H9 (cell line): ENCODE measurements at regions not wholly inside any gene's neighbourhood (a gene's known extent, or its start where the extent isn't known, plus 50 kb on each side); places are given as distances from the start of the nearest gene placed in this dataset.
A peak's percentile ranks its signal among the peaks of the same experiment; 100 is the strongest.

ENCODE experiments used
- DNase-seq: peaks from one replicate; pipeline ENCODE4 v3.0.0-alpha.2; 2017
- H2AFZ ChIP-seq: one replicate; pipeline ENCODE4 v1.6.1; 2013; ENCODE audit warnings: mild to moderate bottlenecking, low read length, control low read depth, moderate library complexity
- H2AK5ac ChIP-seq: 2 replicates; pipeline ENCODE4 v1.6.1; 2013; ENCODE audit warnings: low read length, control low read depth, mixed read lengths; ENCODE audit not compliant: insufficient read length
- H2BK120ac ChIP-seq: one replicate; pipeline ENCODE4 v1.6.1; 2013; ENCODE audit warnings: low read depth, mild to moderate bottlenecking, low read length, control low read depth, inconsistent platforms; ENCODE audit not compliant: poor library complexity, severe bottlenecking
- H2BK12ac ChIP-seq: 2 replicates; pipeline ENCODE4 v1.6.1; 2013; ENCODE audit warnings: low read length, control low read depth, mixed read lengths, low read depth; ENCODE audit not compliant: insufficient read length
- H2BK15ac ChIP-seq: 2 replicates; pipeline ENCODE4 v1.6.1; 2013; ENCODE audit warnings: low read depth, low read length, control low read depth
- H2BK20ac ChIP-seq: one replicate; pipeline ENCODE4 v1.6.1; 2013; ENCODE audit warnings: low read depth, mild to moderate bottlenecking, low read length, control low read depth, inconsistent platforms; ENCODE audit not compliant: poor library complexity, severe bottlenecking
- H2BK5ac ChIP-seq: 2 replicates; pipeline ENCODE4 v1.6.1; 2013; ENCODE audit warnings: low read length, control low read depth, mixed read lengths; ENCODE audit not compliant: insufficient read length
- H3K14ac ChIP-seq: 2 replicates; pipeline ENCODE4 v1.6.1; 2013; ENCODE audit warnings: low read length, control low read depth; ENCODE audit not compliant: insufficient read depth
- H3K18ac ChIP-seq: 2 replicates; pipeline ENCODE4 v1.6.1; 2013; ENCODE audit warnings: low read depth, mild to moderate bottlenecking, mixed read lengths, low read length, control low read depth; ENCODE audit not compliant: insufficient read length
- H3K23ac ChIP-seq: 2 replicates; pipeline ENCODE4 v1.6.1; 2013; ENCODE audit warnings: low read length, control low read depth, mixed read lengths, low read depth; ENCODE audit not compliant: insufficient read length
- H3K23me2 ChIP-seq: 2 replicates; pipeline ENCODE4 v1.6.1; 2013; ENCODE audit warnings: low read depth, mild to moderate bottlenecking, mixed read lengths, low read length, control low read depth; ENCODE audit not compliant: insufficient read length, poor library complexity, severe bottlenecking
- H3K27ac ChIP-seq: 2 replicates; pipeline ENCODE4 v1.5.1; 2013; ENCODE audit warnings: low read length, control low read depth, mixed read lengths, low read depth; ENCODE audit not compliant: insufficient read length
- H3K27me3 ChIP-seq: 2 replicates; pipeline ENCODE4 v1.6.1; 2013; ENCODE audit warnings: low read length, control low read depth, inconsistent platforms; ENCODE audit not compliant: insufficient read depth
- H3K4ac ChIP-seq: 2 replicates; pipeline ENCODE4 v1.6.1; 2013; ENCODE audit warnings: low read depth, mild to moderate bottlenecking, control low read depth, inconsistent platforms, low read length, moderate library complexity
- H3K4me1 ChIP-seq: 2 replicates; pipeline ENCODE4 v1.6.1; 2013; ENCODE audit warnings: low read length, control low read depth, inconsistent platforms; ENCODE audit not compliant: insufficient read depth
- H3K4me2 ChIP-seq: 2 replicates; pipeline ENCODE4 v1.6.1; 2013; ENCODE audit warnings: low read length, control low read depth, mixed read lengths; ENCODE audit not compliant: insufficient read length, insufficient read depth
- H3K56ac ChIP-seq: 2 replicates; pipeline ENCODE4 v1.6.1; 2013; ENCODE audit warnings: low read depth, mild to moderate bottlenecking, mixed read lengths, low read length, control low read depth; ENCODE audit not compliant: insufficient read length
- H3K79me1 ChIP-seq: 2 replicates; pipeline ENCODE4 v1.6.1; 2013; ENCODE audit warnings: low read depth, mild to moderate bottlenecking, moderate library complexity, low read length, control low read depth, inconsistent platforms; ENCODE audit not compliant: insufficient read depth, poor library complexity, severe bottlenecking
- H3K79me2 ChIP-seq: 2 replicates; pipeline ENCODE4 v1.6.1; 2013; ENCODE audit warnings: low read length, control low read depth, inconsistent platforms; ENCODE audit not compliant: insufficient read depth
- H3K9ac ChIP-seq: 2 replicates; pipeline ENCODE4 v1.6.1; 2013; ENCODE audit warnings: low read length, control low read depth, mixed read lengths; ENCODE audit not compliant: insufficient read length; ENCODE audit errors: extremely low read depth
- H3K9me3 ChIP-seq: one replicate; pipeline ENCODE4 v1.6.1; 2013; ENCODE audit warnings: low read depth, low read length, inconsistent platforms; ENCODE audit not compliant: control insufficient read depth
- H3T11ph ChIP-seq: one replicate; pipeline ENCODE4 v1.6.1; 2013; ENCODE audit warnings: mild to moderate bottlenecking, low read length, control low read depth, inconsistent platforms
- H4K20me1 ChIP-seq: one replicate; pipeline ENCODE4 v1.6.1; 2013; ENCODE audit not compliant: control insufficient read depth, insufficient read length, insufficient read depth
- H4K5ac ChIP-seq: 2 replicates; pipeline ENCODE4 v1.6.1; 2013; ENCODE audit warnings: low read depth, mild to moderate bottlenecking, mixed read lengths, low read length, control low read depth; ENCODE audit not compliant: insufficient read length
- H4K8ac ChIP-seq: replicated peaks from 2 replicates; pipeline ENCODE4 v1.6.1; 2013; ENCODE audit warnings: low read length, control low read depth, mixed read lengths, low read depth; ENCODE audit not compliant: insufficient read length
- H4K91ac ChIP-seq: 2 replicates; pipeline ENCODE4 v1.6.1; 2013; ENCODE audit warnings: low read depth, mild to moderate bottlenecking, moderate library complexity, mixed read lengths, low read length, control low read depth; ENCODE audit not compliant: insufficient read length
- H3K27ac Mint-ChIP-seq, 3 experiments: 2 replicates in 2 of 3; 3 replicates in 1 of 3; pipeline ENCODE4 v1.8.0; 2020 to 2021; ENCODE audit warnings: mixed read lengths in 3 of 3, mild to moderate bottlenecking in 1 of 3, moderate library complexity in 1 of 3
- H3K27me3 Mint-ChIP-seq: 2 replicates; pipeline ENCODE4 v1.8.0; 2021; ENCODE audit warnings: low read depth, mild to moderate bottlenecking, moderate library complexity, mixed read lengths
- H3K36me3 Mint-ChIP-seq, 3 experiments: 2 replicates in 2 of 3; 3 replicates in 1 of 3; pipeline ENCODE4 v1.8.0; 2020 to 2021; ENCODE audit warnings: low read depth in 3 of 3, mixed read lengths in 3 of 3; ENCODE audit not compliant: insufficient read depth in 1 of 3
- H3K4me1 Mint-ChIP-seq, 2 experiments: 2 replicates each; pipeline ENCODE4 v1.8.0; 2020; ENCODE audit warnings: mixed read lengths in 2 of 2
- H3K4me3 Mint-ChIP-seq, 2 experiments: 2 replicates in 1 of 2; 3 replicates in 1 of 2; pipeline ENCODE4 v1.8.0; 2020 to 2021; ENCODE audit warnings: mild to moderate bottlenecking in 2 of 2, mixed read lengths in 2 of 2, moderate library complexity in 1 of 2
- H3K9me3 Mint-ChIP-seq, 2 experiments: 2 replicates in 1 of 2; 3 replicates in 1 of 2; pipeline ENCODE4 v1.8.0; 2020; ENCODE audit warnings: mild to moderate bottlenecking in 2 of 2, mixed read lengths in 2 of 2, moderate library complexity in 1 of 2
- CTCF ChIP-seq: fragments of 200-600 bp; sonication (generic); conservative IDR thresholded peaks from 3 replicates; pipeline ENCODE4 v1.8.0; 2021; ENCODE audit warnings: antibody characterized with exemption, mild to moderate bottlenecking
- WGBS: extraction: QIAGEN DNeasy Blood & Tissue Kit; methylation state at CpG from one replicate; pipeline ENCODE4 v1.1.7; 2013; ENCODE audit warnings: missing lambda C conversion rate, low lambda C conversion rate, mixed read lengths; ENCODE audit not compliant: insufficient read length; ENCODE audit errors: extremely low coverage; 5-methylcytosine and 5-hydroxymethylcytosine counted together

GRCh38 chr18:45412577-45412976 is 202.7 kb upstream of the SLC14A2 start:
- no peak overlapping the region for H3K27ac ChIP-seq
- H3T11ph ChIP-seq: no peak overlapping the region
- no CpG with 5 or more reads among the region's 1 CpG for WGBS
- no peak overlapping the region for H3K9ac ChIP-seq
- no peak overlapping the region for H2BK120ac ChIP-seq
- no peaks in the 10 kb centered on the region for H3K9me3 ChIP-seq
- H3K27ac Mint-ChIP-seq: peak overlapping the region in 1 of 3 experiments; percentile 22; a peak in 1 of 7 replicates
- no peaks in the 10 kb centered on the region for H3K79me1 ChIP-seq
- no peak overlapping the region for H3K23ac ChIP-seq
- H3K4ac ChIP-seq: no peak overlapping the region
- H3K4me1 ChIP-seq: peaks cover 2% of the 10 kb centered on the region; the same call in 1 of the 2 replicates
- no peak for DNase-seq
- H2AK5ac ChIP-seq: no peak overlapping the region
- no peaks in the 10 kb centered on the region for H3K79me2 ChIP-seq
- H3K14ac ChIP-seq: no peak overlapping the region
- H2BK15ac ChIP-seq: no peak overlapping the region
- no peaks in the 10 kb centered on the region; the same call in 1 of the 2 replicates for H3K27me3 Mint-ChIP-seq
- no peak overlapping the region for H3K18ac ChIP-seq
- no peak overlapping the region for H3K4me2 ChIP-seq
- no peak overlapping the region for H4K5ac ChIP-seq
- H3K4me1 Mint-ChIP-seq: peaks cover 26 to 30% of the 10 kb centered on the region in 2 experiments
- no peak overlapping the region for H2BK20ac ChIP-seq
- H4K8ac ChIP-seq: no peak overlapping the region
- H4K91ac ChIP-seq: no peak overlapping the region
- H3K27me3 ChIP-seq: no peaks in the 10 kb centered on the region
- no peaks in the 10 kb centered on the region for H3K23me2 ChIP-seq
- H3K36me3 Mint-ChIP-seq: peaks cover 0 to 4% (median 1%) of the 10 kb centered on the region in 3 experiments; a peak in 3 of 7 replicates
- H4K20me1 ChIP-seq: no peaks in the 10 kb centered on the region
- no peak for TF ChIP-seq CTCF
- H2BK5ac ChIP-seq: no peak overlapping the region
- no peak overlapping the region for H3K4me3 Mint-ChIP-seq
- H2AFZ ChIP-seq: no peak overlapping the region
- no peak overlapping the region for H3K56ac ChIP-seq
- no peak overlapping the region for H2BK12ac ChIP-seq
- peaks cover 5 to 7% of the 10 kb centered on the region in 2 experiments; a peak in 3 of 5 replicates for H3K9me3 Mint-ChIP-seq
